Panc1 (cell line): ENCODE measurements at regions not wholly inside any gene's neighbourhood (a gene's known extent, or its start where the extent isn't known, plus 50 kb on each side); places are given as distances from the start of the nearest gene placed in this dataset.

Source experiments
- ATAC-seq: fragments of 200-7000 bp; cut with Tn5 transposase; 2 replicates; pipeline ENCODE4 v1.9.1; 2020; ENCODE audit warnings: mild to moderate bottlenecking, moderate library complexity
- BruUV-seq: library from RNA; stranded (reverse); fragments of 400-500 nt; replicated peaks from 2 replicates; lab custom pipeline; 2021; lab: Mats Ljungman, UMichigan
- CTCF ChIA-PET: fragments of 300-600 bp; sonication (Branson Sonifier 250); formaldehyde crosslinking; loops from one replicate; lab custom pipeline; 2022; ENCODE audit warnings: antibody characterized with exemption; lab: Charles Lee
- POLR2A ChIA-PET: fragments of 300-600 bp; sonication (Branson Sonifier 250); formaldehyde crosslinking; loops from one replicate; lab custom pipeline; 2022; ENCODE audit warnings: antibody characterized with exemption; lab: Charles Lee
- DNase-seq: peaks from one replicate; pipeline ENCODE4 v3.0.0-alpha.2; 2010; ENCODE audit warnings: low read depth, low spot score
- H3K27ac ChIP-seq: 2 replicates; pipeline ENCODE4 v1.5.1; 2011; ENCODE audit warnings: mild to moderate bottlenecking, low read length, inconsistent platforms
- H3K27me3 ChIP-seq: fragments of 200-500 bp; sonication (Bioruptor generic); 2 replicates; pipeline ENCODE4 v1.6.0; 2014; ENCODE audit warnings: low read length, inconsistent platforms; ENCODE audit not compliant: control insufficient read depth, insufficient read depth
- H3K36me3 ChIP-seq: fragments of 200-500 bp; sonication (Bioruptor generic); 2 replicates; pipeline ENCODE4 v1.5.1; 2014; ENCODE audit warnings: inconsistent platforms, mild to moderate bottlenecking, low read length, moderate library complexity; ENCODE audit not compliant: control insufficient read depth, insufficient read depth
- H3K4me1 ChIP-seq: 2 replicates; pipeline ENCODE4 v1.5.1; 2011; ENCODE audit warnings: inconsistent platforms, mild to moderate bottlenecking, low read length, moderate library complexity; ENCODE audit not compliant: control insufficient read depth, insufficient read depth
- H3K4me3 ChIP-seq, 2 experiments: 2 replicates each; pipeline ENCODE4 v1.5.1; 2011 to 2012; ENCODE audit warnings: low read depth in 2 of 2, low read length in 2 of 2, mild to moderate bottlenecking in 2 of 2, inconsistent platforms in 1 of 2, moderate library complexity in 1 of 2
- H3K9me3 ChIP-seq: fragments of 200-500 bp; sonication (Bioruptor generic); 2 replicates; pipeline ENCODE4 v1.5.1; 2014; ENCODE audit warnings: low read depth, mild to moderate bottlenecking, inconsistent platforms, low read length, moderate library complexity; ENCODE audit not compliant: control insufficient read depth, insufficient read depth
- CTCF ChIP-seq: fragments of 450-650 bp; IDR thresholded peaks from 2 replicates; pipeline ENCODE4 v1.5.1; 2017; ENCODE audit warnings: mild to moderate bottlenecking
- POLR2AphosphoS5 ChIP-seq: IDR thresholded peaks from 2 replicates; pipeline ENCODE4 v1.6.1; 2012; ENCODE audit warnings: mild to moderate bottlenecking, low read depth, low read length, moderate library complexity
- REST ChIP-seq, 2 experiments: IDR thresholded peaks; 2 replicates each; pipeline ENCODE4 v1.6.1; 2011 to 2012; ENCODE audit warnings: low read depth in 2 of 2, control low read depth in 1 of 2, low read length in 1 of 2, mild to moderate bottlenecking in 1 of 2, moderate library complexity in 1 of 2; ENCODE audit not compliant: insufficient read depth in 1 of 2
- SIN3A ChIP-seq: IDR thresholded peaks from 2 replicates; pipeline ENCODE4 v1.6.1; 2012; ENCODE audit warnings: low read depth, mild to moderate bottlenecking, low read length, moderate library complexity, borderline replicate concordance; ENCODE audit not compliant: insufficient read depth
- TCF7L2 ChIP-seq: IDR thresholded peaks from 2 replicates; pipeline ENCODE4 v1.6.1; 2011; ENCODE audit warnings: mild to moderate bottlenecking, low read depth, low read length, inconsistent platforms
- in situ Hi-C: cut with HindIII; loops from 2 replicates; pipeline ENCODE4 v1.10.0; 2016; ENCODE audit warnings: low sequenced_read_pairs, low pct_unique_long_range_greater_than_20kb
- intact Hi-C: fragments of 100-400 bp; cut with micrococcal nuclease; formaldehyde crosslinking; loops from one replicate; pipeline ENCODE4 v1.10.0; 2022; ENCODE audit not compliant: unreplicated experiment

- H3K4me1 ChIP-seq, result peaks cover 20% of the 10 kb centered on the region
- intact Hi-C loops, result no loop called here
- ATAC-seq, result no peak
- DNase-seq, result no peak
- POLR2A ChIA-PET, result no interaction called here
- H3K27me3 ChIP-seq, result no peaks in the 10 kb centered on the region
- H3K36me3 ChIP-seq, result no peaks in the 10 kb centered on the region
- no peaks in the 10 kb centered on the region for H3K9me3 ChIP-seq
- no peak overlapping the region; the same call in 1 of the 2 replicates for H3K27ac ChIP-seq
- TF ChIP-seq TCF7L2, result no peak
- TF ChIP-seq CTCF, result no peak
- no peak for TF ChIP-seq REST (IDR thresholded peaks at IDR 0.05; ENCODE audit: insufficient read depth in 1 of 2, low read depth in 2 of 2, low read length in 1 of 2)
- no peak for TF ChIP-seq SIN3A
- no peak for TF ChIP-seq POLR2AphosphoS5
- CTCF ChIA-PET, result no interaction called here
- no TSS peak for BruUV-seq
- in situ Hi-C loops, result no loop called here
- no peak overlapping the region for H3K4me3 ChIP-seq
Observed at GRCh38 chr6:22830463-22830862, 261.1 kb downstream of the HDGFL1 start.

- Histone ChIP-seq H3K27ac (no peak overlapping the region), H3K27me3 (no peaks in the 10 kb centered on the region), H3K4me3 (no peak overlapping the region), H3K36me3 (no peaks in the 10 kb centered on the region), H3K9me3 (peaks cover under 1% of the 10 kb centered on the region; the same call in 1 of the 2 replicates), H3K4me1 (peaks cover 8% of the 10 kb centered on the region)
- no peak for TF ChIP-seq POLR2AphosphoS5
- TF ChIP-seq SIN3A, result no peak
- no peak for TF ChIP-seq TCF7L2
- TF ChIP-seq REST (IDR thresholded peaks at IDR 0.05; ENCODE audit: insufficient read depth in 1 of 2, low read depth in 2 of 2, low read length in 1 of 2), result no peak
- TF ChIP-seq CTCF, result no peak
- in situ Hi-C loops (no loop called here), intact Hi-C loops (no loop called here)
- ATAC-seq (no peak), DNase-seq (no peak)
- no TSS peak for BruUV-seq
- ChIA-PET CTCF (no interaction called here), POLR2A (no interaction called here)
Observed at GRCh38 chr6:22833191-22833590, 263.8 kb downstream of the HDGFL1 start.
